Middle frontal gyrus (tissue), 1 donor: ENCODE measurements at regions not wholly inside any gene's neighbourhood (a gene's known extent, or its start where the extent isn't known, plus 50 kb on each side); places are given as distances from the start of the nearest gene placed in this dataset.

Experiments used
- DNase-seq: peaks from one replicate; pipeline ENCODE4 v3.0.0-alpha.2; 2015; ENCODE audit warnings: low spot score; ENCODE audit errors: extremely low spot score

- no peak for DNase-seq
Measured at GRCh38 chr6:23282252-23283021, 713.1 kb downstream of the HDGFL1 start.

- DNase-seq, result no peak
Measured at GRCh38 chr6:23293653-23294052, 724.3 kb downstream of the HDGFL1 start.

GRCh38 chr6:23301556-23301955, 732.2 kb downstream of the HDGFL1 start:
- DNase-seq, result no peak

GRCh38 chr6:23302514-23302913, 733.1 kb downstream of the HDGFL1 start:
- DNase-seq, result no peak

GRCh38 chr6:23305325-23305943, 736.1 kb downstream of the HDGFL1 start:
- DNase-seq, result no peak

GRCh38 chr6:23306251-23306950, 737.0 kb downstream of the HDGFL1 start:
- no peak for DNase-seq

- no peak for DNase-seq
Measured at GRCh38 chr6:23307516-23307915, 738.1 kb downstream of the HDGFL1 start.

- DNase-seq, result no peak
Measured at GRCh38 chr6:23308166-23308565, 738.8 kb downstream of the HDGFL1 start.

- no peak for DNase-seq
Measured at GRCh38 chr6:23311211-23311610, 741.8 kb downstream of the HDGFL1 start.

- no peak for DNase-seq
Measured at GRCh38 chr6:23316131-23316530, 746.8 kb downstream of the HDGFL1 start.

GRCh38 chr6:23316931-23317330, 747.6 kb downstream of the HDGFL1 start:
- DNase-seq, result no peak

- no peak for DNase-seq
Measured at GRCh38 chr6:23319582-23319981, 750.2 kb downstream of the HDGFL1 start.

GRCh38 chr6:23320471-23321015, 751.2 kb downstream of the HDGFL1 start:
- DNase-seq, result no peak

GRCh38 chr6:23323897-23324296, 754.5 kb downstream of the HDGFL1 start:
- DNase-seq, result no peak

- DNase-seq, result no peak
Measured at GRCh38 chr6:23325065-23325464, 755.7 kb downstream of the HDGFL1 start.

- no peak for DNase-seq
Measured at GRCh38 chr6:23327621-23328020, 758.3 kb downstream of the HDGFL1 start.

GRCh38 chr6:23329086-23329485, 759.7 kb downstream of the HDGFL1 start:
- DNase-seq, result no peak

- no peak for DNase-seq
Measured at GRCh38 chr6:23330632-23331031, 761.3 kb downstream of the HDGFL1 start.

GRCh38 chr6:23334360-23334759, 765.0 kb downstream of the HDGFL1 start:
- DNase-seq, result no peak

GRCh38 chr6:23335894-23336293, 766.5 kb downstream of the HDGFL1 start:
- DNase-seq, result no peak

- DNase-seq, result no peak
Measured at GRCh38 chr6:23339268-23339667, 769.9 kb downstream of the HDGFL1 start.

- no peak for DNase-seq
Measured at GRCh38 chr6:23340271-23340670, 770.9 kb downstream of the HDGFL1 start.
